B cell (primary cell): ENCODE measurements at regions not wholly inside any gene's neighbourhood (a gene's known extent, or its start where the extent isn't known, plus 50 kb on each side); places are given as distances from the start of the nearest gene placed in this dataset.

Experiments
- ATAC-seq: fragments of 200-7000 bp; cut with Tn5 transposase; one replicate; pipeline ENCODE4 v1.10.0; 2021; ENCODE audit warnings: low read depth, mild to moderate bottlenecking, moderate number of reproducible peaks, moderate library complexity
- CTCF ChIA-PET: fragments of 350-600 bp; sonication (Branson Sonifier 250); formaldehyde crosslinking; loops from one replicate; lab custom pipeline; 2021; ENCODE audit warnings: antibody characterized with exemption, inconsistent platforms; lab: Charles Lee
- POLR2A ChIA-PET: fragments of 350-600 bp; sonication (Branson Sonifier 250); formaldehyde crosslinking; loops from one replicate; lab custom pipeline; 2021; ENCODE audit warnings: antibody characterized with exemption; lab: Charles Lee
- DNase-seq: peaks from one replicate; pipeline ENCODE4 v3.0.0; 2013
- H2AFZ ChIP-seq: 2 replicates; pipeline ENCODE4 v1.6.1; 2012; ENCODE audit warnings: mild to moderate bottlenecking, low read depth, low read length; ENCODE audit not compliant: insufficient read depth, poor library complexity, severe bottlenecking
- H3K27ac ChIP-seq, 2 donors: 1 replicate in 1 of 2; 2 replicates in 1 of 2; pipeline ENCODE4 v1.5.1; 2012 to 2013; ENCODE audit warnings: low read length in 2 of 2, mild to moderate bottlenecking in 2 of 2, moderate library complexity in 1 of 2
- H3K27me3 ChIP-seq, 4 experiments: fragments of 200-600 bp in 1 of 4; sonication (generic) in 1 of 4; replicated peaks in 1 of 4; 1 replicate in 2 of 4; 2 replicates in 2 of 4; pipeline versions ENCODE4 v1.6.1 to v1.7.0; 2013 to 2016; ENCODE audit warnings: low read length in 3 of 4, mild to moderate bottlenecking in 2 of 4, mixed read lengths in 1 of 4, moderate library complexity in 1 of 4; ENCODE audit not compliant: insufficient read depth in 4 of 4, control insufficient read depth in 3 of 4; ENCODE audit errors: control extremely low read depth in 1 of 4
- H3K36me3 ChIP-seq, 2 experiments: replicated peaks in 1 of 2; 1 replicate in 1 of 2; 2 replicates in 1 of 2; pipeline versions ENCODE4 v1.6.1 to v1.7.1; 2013; ENCODE audit warnings: low read length in 1 of 2; ENCODE audit not compliant: insufficient read depth in 2 of 2, control insufficient read depth in 1 of 2; ENCODE audit errors: control extremely low read depth in 1 of 2, extremely low read depth in 1 of 2
- H3K4me1 ChIP-seq, 2 donors: fragments of 200-600 bp in 1 of 2; sonication (generic) in 1 of 2; 1 replicate in 1 of 2; 2 replicates in 1 of 2; pipeline versions ENCODE4 v1.5.1 to v1.6.1; 2013 to 2017; ENCODE audit warnings: low read length in 2 of 2; ENCODE audit not compliant: control insufficient read depth in 2 of 2, insufficient read depth in 2 of 2
- H3K4me2 ChIP-seq: replicated peaks from 2 replicates; pipeline ENCODE3; 2012; ENCODE audit warnings: mild to moderate bottlenecking, low read depth, low read length; ENCODE audit not compliant: poor library complexity, severe bottlenecking
- H3K4me3 ChIP-seq, 5 experiments: fragments of 200-600 bp in 1 of 5; sonication (generic) in 1 of 5; 1 replicate in 3 of 5; 2 replicates in 2 of 5; pipeline versions ENCODE4 v1.5.1 to v1.7.0; 2011 to 2016; ENCODE audit warnings: low read length in 4 of 5, mild to moderate bottlenecking in 4 of 5, low read depth in 2 of 5, control low read depth in 1 of 5, moderate library complexity in 1 of 5; ENCODE audit not compliant: insufficient read depth in 1 of 5; ENCODE audit errors: control extremely low read depth in 1 of 5, extremely low read depth in 1 of 5
- H3K79me2 ChIP-seq: fragments of 200-600 bp; sonication (generic); one replicate; pipeline ENCODE4 v1.6.0; 2016; ENCODE audit warnings: low read length; ENCODE audit not compliant: control insufficient read depth, insufficient read depth
- H3K9ac ChIP-seq: fragments of 200-600 bp; sonication (generic); 2 replicates; pipeline ENCODE4 v1.6.1; 2017; ENCODE audit warnings: mild to moderate bottlenecking, low read length, moderate library complexity
- H3K9me3 ChIP-seq, 3 donors: one replicate each; pipeline versions ENCODE4 v1.6.1 to v1.7.1; 2013; ENCODE audit warnings: low read length in 2 of 3; ENCODE audit not compliant: control insufficient read depth in 2 of 3, insufficient read depth in 1 of 3; ENCODE audit errors: control extremely low read depth in 1 of 3
- H4K20me1 ChIP-seq: 2 replicates; pipeline ENCODE4 v1.6.0; 2012; ENCODE audit warnings: mild to moderate bottlenecking, low read length; ENCODE audit not compliant: insufficient read depth, control insufficient read depth, poor library complexity, severe bottlenecking
- H3K27ac Mint-ChIP-seq: one replicate; pipeline ENCODE4 v1.8.0; 2021; ENCODE audit warnings: mixed read lengths
- H3K27me3 Mint-ChIP-seq: one replicate; pipeline ENCODE4 v1.8.0; 2021; ENCODE audit warnings: mixed read lengths
- H3K4me1 Mint-ChIP-seq: one replicate; pipeline ENCODE4 v1.8.0; 2021; ENCODE audit warnings: mixed read lengths
- H3K4me3 Mint-ChIP-seq: one replicate; pipeline ENCODE4 v1.8.0; 2021; ENCODE audit warnings: mixed read lengths
- H3K9me3 Mint-ChIP-seq: one replicate; pipeline ENCODE4 v1.8.0; 2022; ENCODE audit warnings: mixed read lengths; ENCODE audit not compliant: insufficient read depth
- EZH2 ChIP-seq: IDR thresholded peaks from 2 replicates; pipeline ENCODE4 v1.6.1; 2012; ENCODE audit warnings: borderline replicate concordance, low read depth, mild to moderate bottlenecking, moderate library complexity, low read length; ENCODE audit not compliant: insufficient read depth, poor library complexity, severe bottlenecking
- WGBS: methylation state at CpG from one replicate; pipeline ENCODE4 v1.1.5; 2013; ENCODE audit warnings: missing lambda C conversion rate; ENCODE audit not compliant: insufficient coverage; 5-methylcytosine and 5-hydroxymethylcytosine counted together
- intact Hi-C: fragments of 100-400 bp; cut with micrococcal nuclease; formaldehyde crosslinking; loops from one replicate; pipeline ENCODE4 v1.10.0; 2022
- TF ChIP-seq, protein P1 (sequence below): fragments of 200-600 bp; IDR thresholded peaks from one replicate; pipeline ENCODE4 v1.8.0; 2022; ENCODE audit warnings: antibody characterized with exemption, mild to moderate bottlenecking

- no peak overlapping the region for H3K27ac Mint-ChIP-seq
- intact Hi-C loops, result no loop called here
These were observed 444.7 kb downstream of the TLE1 start for GRCh38 chr9:81244631-81245030.

GRCh38 chr9:81242866-81243265, 446.5 kb downstream of the TLE1 start:
- no peak overlapping the region for H3K4me3 ChIP-seq

More at GRCh38 chr9:81244631-81245030, 444.7 kb downstream of the TLE1 start:
- 100% methylated on average over 1 of the region's 1 CpG for WGBS
- no peaks in the 10 kb centered on the region for H3K36me3 ChIP-seq
- no peak for DNase-seq
- no peaks in the 10 kb centered on the region for H4K20me1 ChIP-seq
- H3K79me2 ChIP-seq, result no peaks in the 10 kb centered on the region
- Mint-ChIP-seq H3K4me1 (no peaks in the 10 kb centered on the region), H3K9me3 (no peaks in the 10 kb centered on the region), H3K27me3 (no peaks in the 10 kb centered on the region), H3K4me3 (no peak overlapping the region)
- H3K4me3 ChIP-seq, result no peak overlapping the region
- no peaks in the 10 kb centered on the region for H3K4me1 ChIP-seq
- no peak overlapping the region for H3K9ac ChIP-seq
- no peak overlapping the region for H3K4me2 ChIP-seq
- no peaks in the 10 kb centered on the region for H3K9me3 ChIP-seq
- ChIA-PET CTCF (no interaction called here), POLR2A (no interaction called here)
- H3K27me3 ChIP-seq, result no peaks in the 10 kb centered on the region
- no peak for TF ChIP-seq EZH2
- no peak overlapping the region for H2AFZ ChIP-seq
- no peak for ATAC-seq
- H3K27ac ChIP-seq, result no peak overlapping the region

More at GRCh38 chr9:81242866-81243265, 446.5 kb downstream of the TLE1 start:
- H3K9me3 Mint-ChIP-seq, result no peaks in the 10 kb centered on the region
- ATAC-seq (no peak), DNase-seq (no peak)
- Histone ChIP-seq H3K79me2 (no peaks in the 10 kb centered on the region), H3K27ac (no peak overlapping the region), H3K9ac (no peak overlapping the region), H3K9me3 (no peaks in the 10 kb centered on the region), H2AFZ (no peak overlapping the region), H3K36me3 (no peaks in the 10 kb centered on the region), H3K4me2 (no peak overlapping the region), H4K20me1 (no peaks in the 10 kb centered on the region), H3K4me1 (no peaks in the 10 kb centered on the region), H3K27me3 (no peaks in the 10 kb centered on the region)
- H3K27ac Mint-ChIP-seq, result no peak overlapping the region
- TF ChIP-seq EZH2, result no peak
- TF ChIP-seq, protein P1, sequence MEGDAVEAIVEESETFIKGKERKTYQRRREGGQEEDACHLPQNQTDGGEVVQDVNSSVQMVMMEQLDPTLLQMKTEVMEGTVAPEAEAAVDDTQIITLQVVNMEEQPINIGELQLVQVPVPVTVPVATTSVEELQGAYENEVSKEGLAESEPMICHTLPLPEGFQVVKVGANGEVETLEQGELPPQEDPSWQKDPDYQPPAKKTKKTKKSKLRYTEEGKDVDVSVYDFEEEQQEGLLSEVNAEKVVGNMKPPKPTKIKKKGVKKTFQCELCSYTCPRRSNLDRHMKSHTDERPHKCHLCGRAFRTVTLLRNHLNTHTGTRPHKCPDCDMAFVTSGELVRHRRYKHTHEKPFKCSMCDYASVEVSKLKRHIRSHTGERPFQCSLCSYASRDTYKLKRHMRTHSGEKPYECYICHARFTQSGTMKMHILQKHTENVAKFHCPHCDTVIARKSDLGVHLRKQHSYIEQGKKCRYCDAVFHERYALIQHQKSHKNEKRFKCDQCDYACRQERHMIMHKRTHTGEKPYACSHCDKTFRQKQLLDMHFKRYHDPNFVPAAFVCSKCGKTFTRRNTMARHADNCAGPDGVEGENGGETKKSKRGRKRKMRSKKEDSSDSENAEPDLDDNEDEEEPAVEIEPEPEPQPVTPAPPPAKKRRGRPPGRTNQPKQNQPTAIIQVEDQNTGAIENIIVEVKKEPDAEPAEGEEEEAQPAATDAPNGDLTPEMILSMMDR, result no peak
- CTCF ChIA-PET, result no interaction called here
- 83% methylated on average over 1 of the region's 1 CpG for WGBS
- no peaks in the 10 kb centered on the region for H3K27me3 Mint-ChIP-seq
- no peaks in the 10 kb centered on the region for H3K4me1 Mint-ChIP-seq
- intact Hi-C loops, result no loop called here
- POLR2A ChIA-PET, result no interaction called here
- H3K4me3 Mint-ChIP-seq, result no peak overlapping the region
